DMS 273 (cell line): ENCODE measurements at regions not wholly inside any gene's neighbourhood (a gene's known extent, or its start where the extent isn't known, plus 50 kb on each side); places are given as distances from the start of the nearest gene placed in this dataset.
"Not testable (repeated sequence)": the region's sequence is repeated elsewhere in the genome, so short reads cannot be mapped to it uniquely, and the experiment has no call there.

Experiments
- DNase-seq: peaks from one replicate; lab custom pipeline; 2025; ENCODE audit not compliant: unreplicated experiment; lab: John Stamatoyannopoulos, UW

DNA sequence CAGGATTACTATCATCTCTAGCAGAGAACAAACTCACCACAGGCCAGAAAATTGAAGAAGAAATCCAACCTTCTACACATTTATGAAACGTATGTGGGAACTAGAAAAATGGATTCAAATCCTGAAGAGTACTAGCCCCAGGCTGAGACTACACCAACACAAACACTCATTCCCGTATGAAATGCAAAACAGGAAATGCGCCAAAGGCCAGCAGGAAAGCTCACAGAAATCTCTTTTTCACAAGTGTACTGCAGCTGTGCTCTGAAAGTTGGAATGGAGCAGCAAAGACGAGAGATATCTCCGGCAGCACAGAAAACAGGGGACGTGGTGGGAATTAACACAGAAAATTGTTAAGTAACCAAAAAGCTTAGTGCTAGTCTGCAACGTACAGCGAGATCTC lies 913.5 kb downstream of the TDRD15 start:
- DNase-seq, result no peak

DNA sequence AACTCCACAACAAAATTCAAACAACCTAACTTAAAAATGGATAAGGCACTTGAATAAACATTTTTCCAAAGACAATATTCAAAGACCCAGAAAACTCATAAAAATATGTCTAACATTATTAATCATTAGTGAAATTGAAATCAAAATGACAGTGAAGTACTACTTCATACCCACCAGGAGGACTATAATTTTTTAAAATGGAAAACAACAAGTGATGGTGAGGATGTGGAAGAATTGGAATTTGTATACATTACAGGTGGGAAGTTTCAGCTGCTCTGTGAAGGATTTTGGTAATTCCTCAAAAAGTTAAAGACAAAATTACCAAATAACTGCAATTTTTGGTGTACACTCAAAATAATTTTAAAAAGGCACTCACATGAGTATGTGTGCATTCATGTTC lies 920.0 kb downstream of the TDRD15 start:
- DNase-seq, result no peak

DNA sequence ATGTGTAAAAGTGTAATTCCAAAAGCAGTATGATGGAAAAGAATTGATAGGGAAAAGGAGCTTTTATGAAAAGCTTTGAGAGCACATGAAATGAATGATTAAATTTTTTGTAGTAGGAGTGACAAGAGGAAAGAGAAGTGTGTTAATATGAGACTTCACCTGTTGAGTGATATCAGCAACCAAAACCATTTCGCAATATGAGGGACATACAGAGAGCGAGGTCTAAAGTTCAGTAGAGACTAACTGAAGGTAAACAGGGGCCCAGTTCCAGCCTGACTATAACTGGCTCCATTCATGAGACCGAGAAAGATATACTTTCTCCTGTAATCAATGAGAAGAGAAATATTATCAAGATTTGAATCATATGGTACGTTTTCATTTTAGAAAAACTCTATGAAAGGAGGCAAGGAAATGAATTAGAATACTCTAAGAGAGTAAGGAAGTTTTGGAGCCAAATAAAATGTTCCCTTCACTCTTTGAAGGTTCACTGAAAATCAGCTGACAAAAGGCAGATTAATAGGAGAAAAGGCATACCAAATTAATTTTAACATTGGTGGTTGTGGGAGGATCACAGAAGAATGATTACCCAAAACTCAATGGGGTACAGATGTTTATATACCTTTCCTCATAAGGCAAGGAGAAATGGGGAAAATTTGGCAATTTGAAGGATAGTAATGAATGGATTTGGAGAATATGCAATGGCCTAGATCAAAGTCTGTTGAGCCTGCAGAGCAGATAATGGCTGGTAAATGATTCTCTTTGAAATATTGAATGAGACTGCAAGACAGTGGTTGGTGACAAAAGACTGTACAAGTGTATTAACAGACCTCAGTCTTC lies 932.2 kb downstream of the TDRD15 start:
- DNase-seq, result no peak

DNA sequence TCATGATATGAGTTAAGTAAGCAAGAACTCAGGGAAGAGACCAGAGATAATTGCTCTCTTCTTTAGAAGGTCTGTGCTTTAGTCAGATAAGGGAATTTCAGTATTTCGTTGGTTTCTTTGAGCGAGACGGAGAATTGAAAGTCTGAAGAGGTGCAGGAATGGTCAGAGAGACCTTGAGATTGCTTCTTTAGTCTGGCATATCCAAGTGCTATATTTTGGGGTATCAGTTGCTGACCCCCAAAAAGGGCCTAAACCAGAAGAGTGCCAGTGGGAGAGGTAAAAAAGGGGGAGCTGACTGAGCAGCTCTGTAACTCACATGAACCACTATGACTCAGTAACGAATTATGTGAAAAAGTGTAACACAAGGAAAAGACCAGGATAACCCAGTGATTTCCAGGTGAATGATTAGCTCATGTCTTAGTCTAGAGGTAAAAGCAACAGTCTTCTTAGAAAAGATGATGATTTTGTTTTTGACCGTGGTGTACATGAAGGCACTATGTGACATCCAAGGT lies 932.9 kb downstream of the TDRD15 start:
- DNase-seq, result no peak

DNA sequence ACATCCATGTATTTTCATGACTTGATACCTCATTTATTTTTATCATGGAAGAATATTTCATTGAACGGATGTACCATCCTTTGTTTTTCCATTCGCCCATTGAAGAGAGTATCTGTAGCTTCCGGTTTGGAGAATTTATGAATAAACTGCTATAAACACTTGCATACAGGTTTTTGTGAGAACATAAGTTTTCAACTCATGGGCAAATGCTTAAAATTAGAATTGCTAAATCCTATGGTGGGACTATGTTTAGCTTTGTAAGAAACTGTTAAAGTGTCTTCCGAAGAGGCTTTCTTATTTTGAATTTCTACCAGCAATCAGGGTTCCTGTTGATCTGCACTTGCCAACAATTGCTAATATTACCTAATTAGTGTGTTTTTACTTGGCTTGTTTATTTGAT lies 938.9 kb downstream of the TDRD15 start:
- DNase-seq, result no peak

DNA sequence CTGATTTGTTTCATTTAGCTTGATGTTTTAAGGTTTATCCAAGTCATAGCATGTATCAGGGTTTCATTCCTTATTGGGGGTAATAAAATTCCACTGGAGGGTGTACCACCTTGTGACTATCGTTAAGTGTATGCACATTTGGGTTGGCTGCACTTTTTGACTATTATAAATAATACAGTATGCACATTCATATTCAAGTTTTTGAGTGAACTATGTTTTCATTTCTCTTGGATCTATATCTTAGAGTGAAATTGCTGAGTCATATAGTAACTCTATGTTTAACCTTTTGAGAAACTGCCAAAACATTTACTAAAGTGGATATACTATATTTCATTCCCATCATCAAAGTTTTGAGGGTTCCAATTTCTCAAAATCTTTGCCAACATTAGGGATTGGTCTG lies 952.7 kb downstream of the TDRD15 start:
- DNase-seq, result no peak

DNA sequence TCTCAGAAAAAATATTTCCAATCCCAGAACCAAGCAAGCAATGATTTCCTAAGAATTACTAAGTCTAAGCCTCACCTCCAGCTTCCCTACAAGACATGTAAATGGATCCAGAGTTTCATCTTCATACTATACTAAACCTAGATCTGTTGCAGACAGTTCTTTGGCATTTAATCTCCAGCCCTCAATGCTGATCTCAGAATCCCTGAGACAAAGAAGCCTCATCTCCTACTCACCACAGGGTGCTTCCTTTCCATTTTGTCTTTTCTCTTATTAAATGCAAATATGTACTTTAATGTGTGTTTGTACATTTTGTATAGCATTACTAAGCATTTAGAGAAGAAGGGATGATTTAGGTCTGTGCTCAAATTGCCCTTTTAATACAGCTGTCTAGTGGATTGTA lies 954.9 kb downstream of the TDRD15 start:
- DNase-seq, result no peak

DNA sequence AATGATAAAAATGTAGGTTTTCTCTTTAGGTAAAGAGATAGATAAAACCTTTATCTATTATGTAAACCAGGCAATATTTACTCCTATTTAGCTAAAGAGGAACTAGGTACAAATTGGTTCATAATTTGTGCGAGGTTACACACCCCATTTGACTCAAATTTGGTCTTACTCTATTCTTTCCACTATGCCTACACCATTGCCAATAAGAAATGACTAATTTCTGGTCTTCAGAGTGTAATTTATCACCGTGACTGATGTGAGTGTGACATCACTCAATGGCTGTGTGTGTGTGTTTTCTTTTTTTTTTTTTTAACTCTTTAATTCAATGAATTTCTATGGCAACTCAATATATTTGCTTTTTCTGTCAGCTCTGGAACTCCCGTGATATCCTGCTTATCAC lies 955.8 kb downstream of the TDRD15 start:
- DNase-seq, result no peak

DNA sequence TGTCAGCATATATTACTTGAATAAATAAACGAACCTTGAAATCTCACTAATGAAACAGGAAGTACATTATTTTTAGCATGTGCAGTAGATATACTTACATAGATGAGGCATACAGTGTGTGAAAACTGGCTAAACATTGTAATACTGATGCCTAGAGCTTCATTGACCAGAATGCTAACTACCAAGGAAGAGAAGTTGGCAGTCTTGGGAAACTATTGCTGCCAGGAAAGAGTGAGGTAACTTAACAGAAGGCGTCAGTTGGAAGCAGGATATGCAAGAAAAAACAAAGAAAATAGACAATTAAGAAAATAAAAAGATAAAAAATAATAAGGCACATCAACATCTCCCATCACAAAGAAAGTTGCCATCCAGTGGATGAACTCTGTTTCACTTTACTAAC lies 963.0 kb downstream of the TDRD15 start:
- DNase-seq, result no peak

DNA sequence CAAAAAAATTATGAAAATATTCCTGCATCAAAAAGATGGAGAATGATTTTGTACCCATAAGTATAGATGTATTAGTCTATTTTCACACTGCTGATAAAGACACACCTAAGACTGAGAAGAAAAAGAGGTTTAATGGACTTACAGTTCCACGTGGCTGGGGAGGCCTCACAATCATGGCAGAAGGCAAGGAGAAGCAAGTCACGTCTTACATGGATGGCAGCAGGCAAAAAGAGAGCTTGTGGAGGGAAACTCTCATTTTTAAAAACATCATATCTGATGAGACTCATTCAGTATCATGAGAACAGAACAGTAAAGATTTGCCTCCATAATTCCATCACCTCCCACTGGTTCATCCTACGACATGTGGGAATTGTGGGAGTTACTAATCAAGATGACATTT lies 979.8 kb downstream of the TDRD15 start:
- DNase-seq, result not testable (repeated sequence)

DNA sequence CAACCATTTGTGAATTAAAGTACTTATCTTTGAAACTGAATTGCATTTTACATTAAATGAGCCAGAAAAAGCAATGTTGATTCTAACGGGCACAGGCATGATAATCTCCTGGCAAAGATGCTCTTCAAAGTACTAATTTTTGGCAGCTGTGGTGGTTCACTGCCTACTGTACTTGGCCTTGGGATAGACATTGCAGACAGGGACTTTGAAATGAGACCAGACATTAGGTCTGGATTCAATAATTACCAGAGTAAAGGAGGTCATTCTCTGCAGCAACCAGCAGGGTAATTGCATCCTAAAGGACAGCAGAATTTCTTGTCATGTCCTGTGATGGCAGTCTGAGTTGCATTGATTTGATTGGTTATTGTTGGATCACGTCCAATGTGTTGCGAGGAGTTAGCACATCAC lies 986.5 kb downstream of the TDRD15 start:
- DNase-seq, result peak; percentile 18

DNA sequence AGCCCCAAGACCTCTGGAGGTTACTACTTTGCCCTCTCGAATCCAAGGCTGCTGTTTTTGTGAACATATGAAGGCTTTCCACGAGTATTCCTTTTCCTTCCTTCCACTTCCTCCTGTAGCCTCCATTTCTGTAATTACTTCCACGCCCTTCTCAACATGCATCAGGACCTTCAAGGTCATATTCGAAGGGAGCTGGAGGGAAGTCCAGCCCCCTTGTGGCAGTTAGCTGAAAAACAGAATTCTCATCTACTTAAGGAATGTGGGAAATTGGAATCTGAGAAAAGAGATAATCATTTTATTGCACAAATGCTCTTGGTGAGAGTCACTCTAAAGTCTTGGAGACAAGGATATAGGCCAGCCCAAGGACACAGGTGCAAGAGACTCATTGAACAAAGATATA lies 1000.2 kb downstream of the TDRD15 start:
- peak; percentile 38 for DNase-seq

DNA sequence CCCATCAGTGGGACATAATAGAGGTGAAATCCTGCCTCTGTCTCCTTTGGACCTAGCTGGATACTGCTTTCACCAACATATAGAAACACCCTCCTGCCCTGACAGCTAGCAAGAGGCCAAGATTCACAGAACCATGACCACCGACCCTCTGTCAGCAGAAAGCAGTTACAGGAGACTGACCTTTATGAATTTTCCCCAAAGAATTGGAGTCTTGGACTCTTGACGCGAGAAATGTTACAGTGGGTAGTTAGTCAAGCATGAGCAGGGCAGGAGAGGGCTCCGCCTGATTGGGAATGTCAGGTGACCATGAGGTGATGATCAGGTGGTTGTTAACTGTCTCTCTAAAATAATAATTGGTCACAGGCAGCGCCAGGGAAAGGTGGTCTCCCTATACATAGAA lies 1002.3 kb downstream of the TDRD15 start:
- DNase-seq, result no peak

DNA sequence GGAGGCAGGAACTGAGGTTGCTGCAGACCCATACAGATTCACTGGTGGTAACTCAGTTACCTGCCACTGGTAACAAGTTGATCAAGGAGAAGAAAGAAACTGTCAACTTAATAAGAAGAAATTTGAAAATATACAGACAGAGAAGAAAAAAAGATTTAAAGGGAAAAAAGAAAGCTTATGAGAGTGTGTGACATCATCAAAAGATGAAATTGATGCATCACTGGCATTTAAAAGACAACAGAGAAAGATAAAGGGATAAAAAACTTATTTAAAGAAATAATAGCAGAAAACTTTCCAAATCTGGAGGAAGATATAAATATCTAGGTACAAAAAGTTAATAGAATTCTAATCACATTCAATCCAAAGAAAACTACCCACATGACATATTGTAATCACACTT lies 1003.2 kb downstream of the TDRD15 start:
- DNase-seq, result no peak

DNA sequence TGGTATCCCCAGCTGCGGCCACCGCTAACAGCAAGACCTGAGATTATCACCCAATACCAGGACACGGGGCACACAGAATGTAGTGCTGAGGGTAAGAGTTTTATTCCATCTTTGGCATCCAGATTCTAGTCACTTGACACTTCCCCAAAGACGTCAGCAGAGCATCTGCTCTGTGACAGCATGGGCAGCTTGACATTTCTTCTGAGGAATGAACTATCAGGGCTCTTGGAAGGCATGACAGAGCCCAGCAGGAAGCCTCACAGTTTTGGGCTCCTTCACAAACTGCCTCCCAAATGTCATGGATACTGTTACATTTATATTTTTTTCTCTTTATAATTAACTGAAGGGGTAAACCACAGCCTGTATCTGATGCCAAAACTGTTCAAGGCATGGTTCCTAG lies 1010.7 kb downstream of the TDRD15 start:
- DNase-seq, result peak; percentile 72

DNA sequence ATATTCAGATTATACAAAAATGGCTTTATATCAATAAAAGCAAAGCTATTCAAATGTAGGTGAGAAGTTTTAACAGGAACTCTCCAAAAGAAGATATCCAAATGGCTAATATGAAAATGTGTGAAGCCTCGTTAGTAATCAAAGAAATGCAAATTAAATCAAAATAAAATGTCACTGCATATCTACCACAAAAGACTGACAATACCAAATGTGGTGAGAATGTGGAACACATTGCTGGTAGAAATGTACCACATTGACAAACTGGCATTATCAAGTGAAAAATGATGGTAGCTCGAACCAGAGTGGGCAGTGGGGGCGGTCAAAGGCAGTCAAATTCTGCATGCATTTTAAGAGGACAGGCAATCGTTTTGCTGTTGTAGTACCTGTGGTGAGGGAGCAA lies 1012.7 kb downstream of the TDRD15 start:
- DNase-seq, result no peak

DNA sequence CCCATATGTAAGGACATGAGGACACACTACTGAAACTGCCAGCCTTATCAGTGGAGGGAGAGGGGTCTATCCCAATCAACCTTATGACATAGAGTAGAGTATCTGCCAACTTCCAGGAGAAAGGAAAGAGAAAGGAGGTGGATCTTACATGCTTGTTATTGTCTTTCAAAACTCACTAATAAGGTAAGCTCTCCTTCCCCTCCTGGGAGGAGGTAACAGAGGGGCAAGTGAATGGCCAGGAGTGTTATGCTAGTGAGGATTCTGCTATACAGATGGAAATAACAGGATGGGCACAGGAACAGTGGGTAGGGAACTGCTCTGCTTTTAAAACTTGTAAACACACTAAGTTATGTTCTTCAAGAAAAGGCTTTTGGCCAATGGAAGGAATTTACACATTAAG lies 1020.1 kb downstream of the TDRD15 start:
- DNase-seq, result no peak

DNA sequence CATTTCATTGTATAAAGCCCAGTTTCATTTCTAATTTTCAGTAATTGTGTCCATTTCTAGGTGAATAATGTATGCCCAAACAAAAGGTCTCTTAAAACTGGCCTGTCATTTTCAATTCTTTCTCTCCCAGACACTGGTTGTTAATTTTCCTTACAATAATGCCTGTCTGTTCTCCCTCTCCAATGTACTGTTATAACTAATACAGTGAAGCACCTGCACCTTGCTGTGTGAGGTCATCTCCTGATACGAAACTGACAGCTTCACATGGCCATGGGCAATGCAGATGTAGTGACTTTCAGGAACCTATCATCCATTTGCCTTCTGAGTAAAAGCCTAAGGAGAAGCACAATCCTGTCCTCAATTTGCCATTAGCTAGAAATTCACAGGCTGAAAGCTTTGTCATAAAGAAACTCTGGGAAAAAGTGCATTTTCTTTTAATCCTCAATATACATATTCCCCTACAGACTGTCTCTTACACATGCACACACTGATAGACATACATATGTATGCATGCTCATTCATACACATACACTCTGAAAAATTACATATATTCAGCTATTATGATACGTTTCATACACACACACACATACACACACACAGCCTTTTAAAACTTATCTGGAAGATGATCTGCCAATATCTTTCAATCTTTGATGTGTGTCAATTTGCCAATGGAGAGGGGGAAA lies 1030.3 kb downstream of the TDRD15 start:
- no peak for DNase-seq

DNA sequence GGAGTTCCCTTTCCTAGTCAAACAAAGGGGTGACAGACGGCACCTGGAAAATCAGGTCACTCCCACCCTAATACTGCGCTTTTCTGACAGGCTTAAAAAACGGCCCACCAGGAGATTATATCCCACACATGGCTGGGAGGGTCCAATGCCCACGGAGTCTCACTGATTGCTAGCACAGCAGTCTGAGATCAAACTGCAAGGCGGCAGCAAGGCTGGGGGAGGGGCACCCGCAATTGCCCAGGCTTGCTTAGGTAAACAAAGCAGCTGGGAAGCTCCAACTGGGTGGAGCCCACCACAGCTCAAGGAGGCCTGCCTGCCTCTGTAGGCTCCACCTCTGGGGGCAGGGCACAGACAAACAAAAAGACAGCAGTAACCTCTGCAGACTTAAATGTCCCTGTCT lies 1032.9 kb downstream of the TDRD15 start:
- not testable (repeated sequence) for DNase-seq

DNA sequence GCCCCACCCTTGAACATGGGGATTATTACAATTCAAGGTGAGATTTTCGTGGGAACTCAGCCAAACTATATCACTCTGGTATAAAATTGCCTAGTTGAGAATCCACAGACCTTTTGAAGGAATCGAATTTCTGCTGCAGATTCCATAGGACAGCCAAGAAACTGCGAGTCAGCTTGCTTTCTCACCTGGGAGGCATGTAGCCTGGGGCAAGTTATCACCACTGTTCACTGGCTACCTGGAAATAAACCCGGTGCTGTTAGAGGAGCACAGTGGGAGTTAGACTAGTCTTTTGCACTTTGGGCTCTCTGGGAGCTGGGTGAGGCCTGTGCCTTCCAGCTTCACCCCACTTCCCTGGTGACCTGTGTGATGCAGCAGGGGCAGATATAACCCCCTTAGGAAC lies 1043.5 kb downstream of the TDRD15 start:
- DNase-seq, result no peak

DNA sequence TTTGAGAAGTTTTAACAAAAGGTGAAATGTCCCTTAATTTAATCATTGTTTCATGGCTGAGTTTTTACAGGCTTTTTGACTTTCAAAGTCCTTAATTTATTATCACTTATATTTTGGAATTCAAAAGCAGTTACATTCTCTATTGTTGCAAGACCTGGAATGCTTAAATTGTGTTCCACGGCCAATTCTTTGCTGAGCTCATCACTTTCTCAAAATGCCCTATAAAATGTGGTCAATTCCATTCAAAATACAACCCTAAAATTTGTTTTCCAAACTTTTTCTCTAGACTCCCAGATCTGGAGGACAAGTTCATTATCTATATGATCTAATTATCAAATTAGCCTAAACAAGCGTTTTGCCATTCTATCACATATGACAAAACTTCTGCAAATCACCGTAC lies 1051.2 kb downstream of the TDRD15 start:
- DNase-seq, result no peak

DNA sequence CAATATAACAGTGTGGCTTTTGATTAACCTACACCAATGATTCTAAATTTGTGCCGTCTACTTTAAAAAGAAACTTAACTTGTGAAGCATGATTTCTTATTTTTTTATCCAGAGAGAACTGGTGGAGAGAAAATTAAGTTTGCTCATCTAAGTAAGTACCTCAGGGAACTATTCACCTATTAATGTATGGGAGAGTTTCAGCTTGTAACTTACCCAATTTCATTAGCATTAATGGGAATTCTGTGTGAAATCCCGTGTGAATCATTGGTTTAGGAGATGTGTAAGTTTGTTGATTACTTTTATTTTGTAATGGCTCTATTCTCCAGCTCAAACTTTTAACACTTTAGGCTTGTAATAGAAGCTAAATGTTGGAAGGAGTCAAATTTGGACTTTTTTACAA lies 1061.5 kb downstream of the TDRD15 start:
- no peak for DNase-seq
